DND-41 (cell line): ENCODE measurements at regions not wholly inside any gene's neighbourhood (a gene's known extent, or its start where the extent isn't known, plus 50 kb on each side); places are given as distances from the start of the nearest gene placed in this dataset.
A peak's percentile ranks its signal among the peaks of the same experiment; 100 is the strongest.

Source experiments
- ATAC-seq: fragments of 200-7000 bp; cut with Tn5 transposase; 3 replicates; pipeline ENCODE4 v1.9.1; 2021; ENCODE audit warnings: low read depth; ENCODE audit not compliant: insufficient read depth
- DNase-seq: peaks from one replicate; pipeline ENCODE4 v3.0.0-alpha.2; 2020
- H2AFZ ChIP-seq: 2 replicates; pipeline ENCODE4 v1.6.0; 2012; ENCODE audit warnings: low read depth, low read length
- H3K27ac ChIP-seq: 2 replicates; pipeline ENCODE4 v1.5.1; 2012; ENCODE audit warnings: low read length, inconsistent platforms
- H3K27me3 ChIP-seq: fragments of 200-600 bp; sonication (generic); 2 replicates; pipeline ENCODE4 v1.6.0; 2012; ENCODE audit warnings: low read length, mild to moderate bottlenecking, inconsistent platforms; ENCODE audit not compliant: insufficient read depth, poor library complexity
- H3K36me3 ChIP-seq: 2 replicates; pipeline ENCODE4 v1.5.1; 2012; ENCODE audit warnings: low read length, inconsistent platforms; ENCODE audit not compliant: insufficient read depth
- H3K4me1 ChIP-seq: 2 replicates; pipeline ENCODE4 v1.5.1; 2012; ENCODE audit warnings: mild to moderate bottlenecking, low read length; ENCODE audit not compliant: insufficient read depth
- H3K4me2 ChIP-seq: 2 replicates; pipeline ENCODE4 v1.6.0; 2012; ENCODE audit warnings: mild to moderate bottlenecking, moderate library complexity, low read length, inconsistent platforms; ENCODE audit not compliant: insufficient read depth
- H3K4me3 ChIP-seq, 2 experiments: fragments of 200-600 bp in 1 of 2; shearing (Covaris generic) in 1 of 2; 2 replicates each; pipeline ENCODE4 v1.5.1; 2012 to 2016; ENCODE audit warnings: inconsistent platforms in 2 of 2, low read length in 2 of 2, mild to moderate bottlenecking in 2 of 2, low read depth in 1 of 2, moderate library complexity in 1 of 2
- H3K79me2 ChIP-seq: 2 replicates; pipeline ENCODE4 v1.6.0; 2012; ENCODE audit warnings: low read length, inconsistent platforms; ENCODE audit not compliant: insufficient read depth
- H3K9ac ChIP-seq: 2 replicates; pipeline ENCODE4 v1.6.0; 2012; ENCODE audit warnings: low read depth, mild to moderate bottlenecking, inconsistent platforms, low read length, moderate library complexity
- H3K9me3 ChIP-seq: 2 replicates; pipeline ENCODE4 v1.5.1; 2012; ENCODE audit warnings: low read length, moderate library complexity, mild to moderate bottlenecking, inconsistent platforms; ENCODE audit not compliant: insufficient read depth, severe bottlenecking
- H4K20me1 ChIP-seq: 2 replicates; pipeline ENCODE4 v1.6.0; 2012; ENCODE audit warnings: low read length; ENCODE audit not compliant: insufficient read depth
- CTCF ChIP-seq: IDR thresholded peaks from 2 replicates; pipeline ENCODE4 v1.5.1; 2012; ENCODE audit warnings: borderline replicate concordance, low read length, moderate library complexity, mild to moderate bottlenecking; ENCODE audit not compliant: poor library complexity, severe bottlenecking; ENCODE audit errors: extremely low read depth
- EZH2 ChIP-seq: IDR thresholded peaks from 3 replicates; pipeline ENCODE4 v1.6.1; 2012; ENCODE audit warnings: borderline replicate concordance, low read depth, mild to moderate bottlenecking, moderate library complexity, low read length, inconsistent platforms; ENCODE audit not compliant: severe bottlenecking

- ATAC-seq = peak; percentile 87
- TF ChIP-seq EZH2 (no peak), CTCF (peak; percentile 90)
- peak; percentile 73 for DNase-seq
- Histone ChIP-seq H3K4me2 (peak overlapping the region; percentile 36), H3K79me2 (no peaks in the 10 kb centered on the region), H3K27me3 (no peaks in the 10 kb centered on the region), H3K9ac (peak overlapping the region; percentile 34; the same call in 1 of the 2 replicates), H3K27ac (peak overlapping the region; percentile 75), H3K36me3 (no peaks in the 10 kb centered on the region), H3K9me3 (no peaks in the 10 kb centered on the region), H4K20me1 (no peaks in the 10 kb centered on the region), H3K4me1 (peaks cover 89% of the 10 kb centered on the region), H2AFZ (no peak overlapping the region), H3K4me3 (no peak overlapping the region; a peak in 1 of 4 replicates)
These were observed 191.2 kb upstream of the PRSS1 start for GRCh38 chr7:142557971-142558582.

- H3K9ac ChIP-seq = no peak overlapping the region
- H2AFZ ChIP-seq = no peak overlapping the region
These were observed 192.5 kb upstream of the PRSS1 start for GRCh38 chr7:142556740-142557139.

GRCh38 chr7:142554560-142555532 is 194.4 kb upstream of the PRSS1 start:
- H3K4me1 ChIP-seq = peaks cover 59% of the 10 kb centered on the region

More at GRCh38 chr7:142556740-142557139, 192.5 kb upstream of the PRSS1 start:
- Histone ChIP-seq H3K27ac (no peak overlapping the region), H3K9me3 (no peaks in the 10 kb centered on the region), H3K4me3 (no peak overlapping the region), H4K20me1 (no peaks in the 10 kb centered on the region), H3K36me3 (no peaks in the 10 kb centered on the region), H3K4me2 (no peak overlapping the region), H3K79me2 (no peaks in the 10 kb centered on the region), H3K4me1 (peaks cover 78% of the 10 kb centered on the region), H3K27me3 (no peaks in the 10 kb centered on the region)
- no peak for ATAC-seq
- no peak for TF ChIP-seq EZH2
- no peak for TF ChIP-seq CTCF
- DNase-seq = no peak

More at GRCh38 chr7:142554560-142555532, 194.4 kb upstream of the PRSS1 start:
- Histone ChIP-seq H3K36me3 (no peaks in the 10 kb centered on the region), H3K4me2 (peak overlapping the region; percentile 31), H3K79me2 (no peaks in the 10 kb centered on the region), H4K20me1 (no peaks in the 10 kb centered on the region), H3K4me3 (no peak overlapping the region), H3K27ac (peak overlapping the region; percentile 72), H3K9me3 (no peaks in the 10 kb centered on the region), H3K9ac (peak overlapping the region; percentile 23; the same call in 1 of the 2 replicates), H3K27me3 (no peaks in the 10 kb centered on the region), H2AFZ (no peak overlapping the region)
- no peak for DNase-seq
- peak; percentile 69; the same call in 2 of the 3 replicates for ATAC-seq
- no peak for TF ChIP-seq CTCF
- no peak for TF ChIP-seq EZH2
